HTR-8/SVneo (cell line): ENCODE measurements at regions not wholly inside any gene's neighbourhood (a gene's known extent, or its start where the extent isn't known, plus 50 kb on each side); places are given as distances from the start of the nearest gene placed in this dataset.
"Not testable (repeated sequence)": the region's sequence is repeated elsewhere in the genome, so short reads cannot be mapped to it uniquely, and the experiment has no call there.

Experiments used
- DNase-seq: peaks from one replicate; pipeline ENCODE4 v3.0.0; 2011; ENCODE audit warnings: low spot score, mixed read lengths; ENCODE audit not compliant: insufficient read length
- FAIRE-seq: peaks from 2 replicates; lab custom pipeline; 2011; peaks lifted over from hg19 to GRCh38; lab: Jason Lieb, UNC

GRCh38 chr2:22932288-22932687 is 452.7 kb upstream of the KLHL29 start:
- FAIRE-seq = no peak
- DNase-seq = no peak

GRCh38 chr2:22934747-22935146 is 450.2 kb upstream of the KLHL29 start:
- DNase-seq (no peak), FAIRE-seq (no peak)

- DNase-seq (no peak), FAIRE-seq (no peak)
Observed at GRCh38 chr2:22942441-22942840, 442.5 kb upstream of the KLHL29 start.

GRCh38 chr2:22944143-22944542 is 440.8 kb upstream of the KLHL29 start:
- DNase-seq (no peak), FAIRE-seq (no peak)

GRCh38 chr2:22946553-22946952 is 438.4 kb upstream of the KLHL29 start:
- no peak for FAIRE-seq
- DNase-seq = no peak

- no peak for FAIRE-seq
Observed at GRCh38 chr2:22947741-22948140, 437.2 kb upstream of the KLHL29 start.

GRCh38 chr2:22950431-22950830 is 434.5 kb upstream of the KLHL29 start:
- no peak for DNase-seq
- FAIRE-seq = no peak

More at GRCh38 chr2:22947741-22948140, 437.2 kb upstream of the KLHL29 start:
- DNase-seq = no peak

GRCh38 chr2:22952656-22953225 is 432.2 kb upstream of the KLHL29 start:
- DNase-seq (no peak), FAIRE-seq (no peak)

- no peak for FAIRE-seq
- DNase-seq = no peak
Observed at GRCh38 chr2:22957446-22957845, 427.5 kb upstream of the KLHL29 start.

- no peak for FAIRE-seq
- no peak for DNase-seq
Observed at GRCh38 chr2:22958308-22958707, 426.7 kb upstream of the KLHL29 start.

GRCh38 chr2:22967756-22968155 is 417.2 kb upstream of the KLHL29 start:
- FAIRE-seq (no peak), DNase-seq (no peak)

- no peak for DNase-seq
- no peak for FAIRE-seq
Observed at GRCh38 chr2:22970284-22970975, 414.5 kb upstream of the KLHL29 start.

- FAIRE-seq (no peak), DNase-seq (no peak)
Observed at GRCh38 chr2:22970991-22971390, 414.0 kb upstream of the KLHL29 start.

- DNase-seq = no peak
- FAIRE-seq = no peak
Observed at GRCh38 chr2:22981785-22982184, 403.2 kb upstream of the KLHL29 start.

GRCh38 chr2:22984152-22984551 is 400.8 kb upstream of the KLHL29 start:
- FAIRE-seq, DNase-seq: not testable (repeated sequence)

- no peak for DNase-seq
- FAIRE-seq = no peak
Observed at GRCh38 chr2:22990246-22990645, 394.7 kb upstream of the KLHL29 start.

- no peak for FAIRE-seq
Observed at GRCh38 chr2:22991844-22992243, 393.1 kb upstream of the KLHL29 start.

GRCh38 chr2:22992441-22992840 is 392.5 kb upstream of the KLHL29 start:
- DNase-seq = no peak
- no peak for FAIRE-seq

More at GRCh38 chr2:22991844-22992243, 393.1 kb upstream of the KLHL29 start:
- DNase-seq = no peak

- no peak for DNase-seq
- FAIRE-seq = no peak
Observed at GRCh38 chr2:22993250-22993649, 391.7 kb upstream of the KLHL29 start.

- FAIRE-seq = no peak
Observed at GRCh38 chr2:22995576-22995975, 389.4 kb upstream of the KLHL29 start.

GRCh38 chr2:22996911-22997310 is 388.1 kb upstream of the KLHL29 start:
- no peak for FAIRE-seq
- no peak for DNase-seq

More at GRCh38 chr2:22995576-22995975, 389.4 kb upstream of the KLHL29 start:
- no peak for DNase-seq

GRCh38 chr2:22998359-22998758 is 386.6 kb upstream of the KLHL29 start:
- DNase-seq (no peak), FAIRE-seq (no peak)
